Thymus (tissue), 11 donors: ENCODE measurements at regions not wholly inside any gene's neighbourhood (a gene's known extent, or its start where the extent isn't known, plus 50 kb on each side); places are given as distances from the start of the nearest gene placed in this dataset.
"Not testable (repeated sequence)": the region's sequence is repeated elsewhere in the genome, so short reads cannot be mapped to it uniquely, and the experiment has no call there.

Source experiments
- DNase-seq, 9 donors: peaks; one replicate each; pipeline ENCODE4 v3.0.0-alpha.2; 2013; ENCODE audit warnings: low spot score in 9 of 9, low read depth in 6 of 9, missing footprints in 1 of 9
- H3K27ac ChIP-seq, 2 donors: one replicate each; pipeline ENCODE4 v1.5.1; 2013; ENCODE audit warnings: control low read depth in 1 of 2, low read depth in 1 of 2, low read length in 1 of 2, mild to moderate bottlenecking in 1 of 2, moderate library complexity in 1 of 2
- H3K27me3 ChIP-seq, 2 donors: one replicate each; pipeline ENCODE4 v1.5.1; 2013; ENCODE audit warnings: low read length in 1 of 2; ENCODE audit not compliant: control insufficient read depth in 2 of 2, insufficient read depth in 1 of 2
- H3K36me3 ChIP-seq, 2 donors: one replicate each; pipeline ENCODE4 v1.5.1; 2013; ENCODE audit warnings: low read length in 1 of 2, mild to moderate bottlenecking in 1 of 2, moderate library complexity in 1 of 2; ENCODE audit not compliant: control insufficient read depth in 2 of 2, insufficient read depth in 2 of 2
- H3K4me1 ChIP-seq, 2 donors: one replicate each; pipeline ENCODE4 v1.5.1; 2013; ENCODE audit warnings: low read length in 2 of 2; ENCODE audit not compliant: control insufficient read depth in 2 of 2, insufficient read depth in 2 of 2
- H3K4me3 ChIP-seq, 2 donors: one replicate each; pipeline ENCODE4 v1.5.1; 2013; ENCODE audit warnings: low read length in 2 of 2, control low read depth in 1 of 2, mild to moderate bottlenecking in 1 of 2
- H3K9me3 ChIP-seq, 2 donors: one replicate each; pipeline ENCODE4 v1.5.1; 2013; ENCODE audit warnings: low read length in 1 of 2, mild to moderate bottlenecking in 1 of 2; ENCODE audit not compliant: control insufficient read depth in 2 of 2, insufficient read depth in 1 of 2
- WGBS: extraction: QIAGEN DNeasy Blood & Tissue Kit; methylation state at CpG from one replicate; pipeline ENCODE4 v1.1.7; 2013; 5-methylcytosine and 5-hydroxymethylcytosine counted together
- donor health status: healthy.

- Histone ChIP-seq H3K36me3 (no peaks in the 10 kb centered on the region), H3K4me3 (no peak overlapping the region), H3K4me1 (no peaks in the 10 kb centered on the region), H3K9me3 (no peaks in the 10 kb centered on the region), H3K27me3 (peaks cover 5 to 24% of the 10 kb centered on the region in 2 donors), H3K27ac (no peak overlapping the region)
- 89% methylated on average over 6 of the region's 6 CpGs for WGBS
- no peak for DNase-seq
These were observed 116.9 kb upstream of the S1PR3 start for GRCh38 chr9:88874391-88874790.

GRCh38 chr9:88875400-88876120 lies 115.7 kb upstream of the S1PR3 start:
- 97% methylated on average over 3 of the region's 3 CpGs for WGBS
- no peak overlapping the region for H3K27ac ChIP-seq
- DNase-seq, result no peak

DNA sequence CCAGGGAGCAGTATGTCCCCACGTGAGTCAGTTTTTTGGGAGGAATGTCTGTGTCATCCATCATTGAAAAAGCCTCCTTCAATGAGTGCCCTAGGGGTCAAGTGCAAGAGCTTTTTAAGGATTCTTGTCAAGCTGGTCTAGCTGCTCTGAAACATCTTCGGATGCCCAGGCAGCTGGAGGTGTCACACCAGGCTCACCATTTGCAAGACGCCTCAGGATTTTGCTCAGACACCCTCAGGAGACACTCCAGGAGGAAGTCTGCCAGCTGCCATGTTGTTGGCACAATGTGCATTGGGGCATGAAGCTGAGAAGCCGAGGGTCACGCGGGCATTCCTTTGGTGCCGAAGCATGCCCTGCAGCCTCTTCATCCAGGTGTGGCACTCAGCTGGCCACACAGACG lies 111.1 kb upstream of the S1PR3 start:
- Histone ChIP-seq H3K27ac (no peak overlapping the region), H3K4me3 (no peak overlapping the region), H3K9me3 (no peaks in the 10 kb centered on the region), H3K27me3 (peaks cover 2% of the 10 kb centered on the region in 2 donors), H3K36me3 (no peaks in the 10 kb centered on the region), H3K4me1 (no peaks in the 10 kb centered on the region)
- 93% methylated on average over 8 of the region's 8 CpGs for WGBS
- DNase-seq, result no peak

More at GRCh38 chr9:88875400-88876120, 115.7 kb upstream of the S1PR3 start:
- Histone ChIP-seq H3K36me3 (no peaks in the 10 kb centered on the region), H3K9me3 (no peaks in the 10 kb centered on the region), H3K27me3 (peaks cover 5 to 23% of the 10 kb centered on the region in 2 donors), H3K4me3 (no peak overlapping the region), H3K4me1 (no peaks in the 10 kb centered on the region)

- H3K4me3 ChIP-seq, H3K27me3 ChIP-seq, H3K4me1 ChIP-seq, H3K9me3 ChIP-seq, H3K36me3 ChIP-seq, H3K27ac ChIP-seq: not testable (repeated sequence)
- WGBS, result 4% methylated on average over 1 of the region's 1 CpG
- DNase-seq, result peak in 5 of 9 donors; percentile 13 to 62 (median 24)
These were observed 107.0 kb upstream of the S1PR3 start for GRCh38 chr9:88884291-88884690.

DNA sequence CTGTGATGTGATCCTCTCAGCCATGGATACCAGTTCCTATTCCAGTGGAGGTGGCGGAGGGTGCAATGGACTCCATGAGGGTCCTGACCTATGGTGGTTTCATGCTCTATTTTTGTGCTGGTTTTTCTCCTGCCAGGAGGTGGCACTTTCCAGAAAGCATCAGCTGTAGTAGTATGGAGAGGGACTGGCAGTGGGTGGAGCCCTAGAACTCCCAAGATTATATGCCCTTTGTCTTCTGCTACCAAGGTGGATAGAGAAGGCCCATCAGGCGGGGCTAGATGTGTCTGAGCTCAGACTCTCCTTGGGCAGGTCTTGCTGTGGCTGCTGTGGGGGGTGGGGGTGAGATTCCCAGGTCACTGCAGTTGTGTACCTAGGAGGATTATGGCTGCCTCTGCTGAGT lies 104.5 kb upstream of the S1PR3 start:
- 47% methylated on average over 2 of the region's 2 CpGs for WGBS
- not testable (repeated sequence) for H3K9me3 ChIP-seq, H3K4me3 ChIP-seq, H3K27ac ChIP-seq, DNase-seq, H3K4me1 ChIP-seq, H3K27me3 ChIP-seq, H3K36me3 ChIP-seq

DNA sequence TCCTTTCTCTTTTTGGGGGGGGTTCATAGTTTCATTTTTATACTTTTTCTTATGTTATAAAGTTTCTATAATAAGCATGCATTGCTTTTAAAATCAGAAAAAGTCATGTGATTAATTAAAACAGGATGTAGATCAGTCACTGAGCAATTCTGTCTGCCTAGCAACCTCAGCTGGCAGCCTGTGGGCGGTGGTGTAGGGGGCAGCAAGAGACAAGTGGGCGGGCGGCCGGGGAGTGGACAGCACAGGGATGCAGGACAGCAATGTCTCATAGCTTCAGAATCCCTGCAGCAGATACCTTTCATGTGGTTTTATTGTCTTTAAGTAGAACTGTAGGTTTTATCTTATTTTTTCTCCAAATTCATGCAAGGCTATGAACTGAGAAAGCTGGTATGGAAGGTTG lies 101.9 kb upstream of the S1PR3 start:
- H3K36me3 ChIP-seq, result no peaks in the 10 kb centered on the region
- peaks cover 9 to 10% of the 10 kb centered on the region in 2 donors for H3K4me1 ChIP-seq
- no peaks in the 10 kb centered on the region for H3K27me3 ChIP-seq
- DNase-seq, result no peak
- H3K4me3 ChIP-seq, result no peak overlapping the region
- 89% methylated on average over 4 of the region's 4 CpGs for WGBS
- H3K9me3 ChIP-seq, result peaks cover 1 to 8% of the 10 kb centered on the region in 2 donors
- H3K27ac ChIP-seq, result no peak overlapping the region

- DNase-seq, result no peak
- WGBS, result 92% methylated on average over 4 of the region's 4 CpGs
- Histone ChIP-seq H3K4me1 (peaks cover 9 to 10% of the 10 kb centered on the region in 2 donors), H3K27ac (no peak overlapping the region), H3K4me3 (no peak overlapping the region), H3K36me3 (no peaks in the 10 kb centered on the region), H3K9me3 (peaks cover 1 to 8% of the 10 kb centered on the region in 2 donors), H3K27me3 (no peaks in the 10 kb centered on the region)
These were observed 100.7 kb upstream of the S1PR3 start for GRCh38 chr9:88890546-88890945.

GRCh38 chr9:88891040-88891439 lies 100.2 kb upstream of the S1PR3 start:
- Histone ChIP-seq H3K27ac (no peak overlapping the region), H3K36me3 (no peaks in the 10 kb centered on the region), H3K27me3 (no peaks in the 10 kb centered on the region), H3K4me3 (no peak overlapping the region), H3K4me1 (peaks cover 9 to 10% of the 10 kb centered on the region in 2 donors), H3K9me3 (peaks cover 1 to 8% of the 10 kb centered on the region in 2 donors)
- DNase-seq, result peak in 1 of 9 donors; percentile 37
- WGBS, result 92% methylated on average over 2 of the region's 2 CpGs

DNA sequence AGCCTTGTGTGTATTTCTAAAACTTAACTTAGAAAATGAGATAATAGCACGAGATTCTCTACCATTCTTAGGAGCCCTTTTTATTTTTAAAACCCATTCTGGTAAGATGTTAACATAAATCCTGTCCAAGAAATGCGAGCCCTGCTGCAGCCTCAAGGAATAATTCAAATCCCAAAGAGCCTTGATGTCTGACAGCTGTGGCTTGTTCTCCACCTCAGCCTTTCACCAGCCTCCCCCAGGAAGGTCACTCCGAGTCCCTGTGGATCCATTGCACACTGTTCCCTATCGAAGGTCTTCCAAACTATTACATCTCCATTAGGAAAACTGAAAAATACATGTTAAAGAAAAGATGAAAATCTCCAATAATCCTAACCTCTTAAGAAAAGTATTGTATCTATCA lies 98.5 kb upstream of the S1PR3 start:
- peaks cover 9 to 10% of the 10 kb centered on the region in 2 donors for H3K4me1 ChIP-seq
- H3K4me3 ChIP-seq, result no peak overlapping the region
- DNase-seq, result no peak
- no peaks in the 10 kb centered on the region for H3K27me3 ChIP-seq
- H3K27ac ChIP-seq, result no peak overlapping the region
- peaks cover 1 to 4% of the 10 kb centered on the region in 2 donors for H3K9me3 ChIP-seq
- no peaks in the 10 kb centered on the region for H3K36me3 ChIP-seq
- WGBS, result 90% methylated on average over 4 of the region's 4 CpGs
